SHP77 (cell line): ENCODE measurements at regions not wholly inside any gene's neighbourhood (a gene's known extent, or its start where the extent isn't known, plus 50 kb on each side); places are given as distances from the start of the nearest gene placed in this dataset.

Source experiments
- DNase-seq, 2 experiments: peaks; one replicate each; lab custom pipeline; 2025; lab: John Stamatoyannopoulos, UW

- no peak for DNase-seq
Observed at GRCh38 chr11:69348414-69349235, 54.7 kb downstream of the MYEOV start.

- no peak for DNase-seq
Observed at GRCh38 chr11:69350040-69350439, 56.1 kb downstream of the MYEOV start.

- no peak for DNase-seq
Observed at GRCh38 chr11:69350596-69350995, 56.6 kb downstream of the MYEOV start.

GRCh38 chr11:69351460-69351859 lies 57.5 kb downstream of the MYEOV start:
- no peak for DNase-seq

GRCh38 chr11:69352166-69352565 lies 58.2 kb downstream of the MYEOV start:
- DNase-seq: no peak

GRCh38 chr11:69352715-69353319 lies 58.9 kb downstream of the MYEOV start:
- no peak for DNase-seq

- DNase-seq: no peak
Observed at GRCh38 chr11:69353696-69354544, 60.0 kb downstream of the MYEOV start.

GRCh38 chr11:69354545-69354897 lies 60.6 kb downstream of the MYEOV start:
- no peak for DNase-seq

- DNase-seq: no peak
Observed at GRCh38 chr11:69355346-69355940, 61.5 kb downstream of the MYEOV start.

- DNase-seq: no peak
Observed at GRCh38 chr11:69355959-69356702, 62.2 kb downstream of the MYEOV start.

- no peak for DNase-seq
Observed at GRCh38 chr11:69356703-69357457, 62.9 kb downstream of the MYEOV start.

GRCh38 chr11:69357458-69358397 lies 63.8 kb downstream of the MYEOV start:
- no peak for DNase-seq

GRCh38 chr11:69358398-69359020 lies 64.6 kb downstream of the MYEOV start:
- DNase-seq: no peak

GRCh38 chr11:69359735-69360480 lies 66.0 kb downstream of the MYEOV start:
- DNase-seq: no peak

GRCh38 chr11:69360606-69361005 lies 66.7 kb downstream of the MYEOV start:
- DNase-seq: no peak

GRCh38 chr11:69361048-69361447 lies 67.1 kb downstream of the MYEOV start:
- DNase-seq: no peak

- no peak for DNase-seq
Observed at GRCh38 chr11:69361466-69361865, 67.5 kb downstream of the MYEOV start.

- DNase-seq: no peak
Observed at GRCh38 chr11:69362315-69362714, 68.4 kb downstream of the MYEOV start.

GRCh38 chr11:69364921-69365320 lies 71.0 kb downstream of the MYEOV start:
- DNase-seq: no peak
